OCI-LY1 (cell line): ENCODE measurements at regions not wholly inside any gene's neighbourhood (a gene's known extent, or its start where the extent isn't known, plus 50 kb on each side); places are given as distances from the start of the nearest gene placed in this dataset.

Experiments used
- EZH2 ChIP-seq: fragments of 200-600 bp; sonication (generic), shearing (Covaris generic); IDR thresholded peaks from 2 replicates; pipeline ENCODE4 v1.8.0; 2017; ENCODE audit warnings: borderline replicate concordance, mixed run types, mild to moderate bottlenecking, antibody characterized with exemption, low read length, moderate library complexity, mixed read lengths
- TF ChIP-seq, protein P1 (sequence below): fragments of 200-600 bp; sonication (generic), shearing (Covaris generic); IDR thresholded peaks from 2 replicates; pipeline ENCODE4 v1.5.1; 2017; ENCODE audit warnings: mild to moderate bottlenecking, antibody characterized with exemption, low read length, moderate library complexity, mixed read lengths

DNA sequence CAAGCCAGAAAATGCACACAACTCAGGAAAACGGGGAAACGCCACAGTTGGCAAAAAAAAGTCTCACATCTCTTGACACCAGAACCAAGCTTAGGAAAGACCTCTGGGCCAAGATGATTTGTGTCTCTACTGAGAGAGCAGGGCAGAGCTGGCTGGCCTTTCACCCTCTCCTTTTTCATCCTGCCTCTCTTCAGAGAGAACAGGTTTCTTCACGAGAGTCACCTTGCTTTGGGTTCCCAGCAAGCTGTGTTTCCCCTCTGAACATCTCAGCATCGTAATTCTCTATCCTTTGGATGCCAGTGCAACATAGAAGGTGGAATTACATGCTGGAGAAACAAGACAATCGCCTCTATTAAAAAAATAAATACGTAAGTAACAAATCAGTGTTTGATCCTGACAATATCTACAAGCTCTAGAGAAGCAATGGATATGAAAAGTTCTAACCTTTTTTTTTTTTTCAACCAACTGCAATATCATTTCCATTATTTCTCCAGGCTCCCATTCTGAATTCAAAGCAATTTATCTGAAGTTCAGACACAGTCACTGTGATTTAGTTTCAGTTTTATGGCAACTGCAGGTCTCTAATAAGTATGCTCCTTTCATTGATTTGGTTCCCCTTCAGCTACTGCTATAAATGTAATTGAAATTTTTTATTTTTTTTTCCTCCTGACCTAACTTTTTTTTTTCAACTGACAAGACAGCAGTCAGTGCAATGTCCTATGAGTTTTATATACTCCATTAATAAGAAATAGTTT lies 708.6 kb downstream of the DTWD2 start:
- TF ChIP-seq, protein P1, sequence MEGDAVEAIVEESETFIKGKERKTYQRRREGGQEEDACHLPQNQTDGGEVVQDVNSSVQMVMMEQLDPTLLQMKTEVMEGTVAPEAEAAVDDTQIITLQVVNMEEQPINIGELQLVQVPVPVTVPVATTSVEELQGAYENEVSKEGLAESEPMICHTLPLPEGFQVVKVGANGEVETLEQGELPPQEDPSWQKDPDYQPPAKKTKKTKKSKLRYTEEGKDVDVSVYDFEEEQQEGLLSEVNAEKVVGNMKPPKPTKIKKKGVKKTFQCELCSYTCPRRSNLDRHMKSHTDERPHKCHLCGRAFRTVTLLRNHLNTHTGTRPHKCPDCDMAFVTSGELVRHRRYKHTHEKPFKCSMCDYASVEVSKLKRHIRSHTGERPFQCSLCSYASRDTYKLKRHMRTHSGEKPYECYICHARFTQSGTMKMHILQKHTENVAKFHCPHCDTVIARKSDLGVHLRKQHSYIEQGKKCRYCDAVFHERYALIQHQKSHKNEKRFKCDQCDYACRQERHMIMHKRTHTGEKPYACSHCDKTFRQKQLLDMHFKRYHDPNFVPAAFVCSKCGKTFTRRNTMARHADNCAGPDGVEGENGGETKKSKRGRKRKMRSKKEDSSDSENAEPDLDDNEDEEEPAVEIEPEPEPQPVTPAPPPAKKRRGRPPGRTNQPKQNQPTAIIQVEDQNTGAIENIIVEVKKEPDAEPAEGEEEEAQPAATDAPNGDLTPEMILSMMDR, result no peak
- TF ChIP-seq EZH2, result no peak
